ENCODE measurements at regions not wholly inside any gene's neighbourhood (a gene's known extent, or its start where the extent isn't known, plus 50 kb on each side); places are given as distances from the start of the nearest gene placed in this dataset.
"Not testable (repeated sequence)": the region's sequence is repeated elsewhere in the genome, so short reads cannot be mapped to it uniquely, and the experiment has no call there.

GRCh38 chr19:30255791-30256495 lies 116.2 kb upstream of the ZNF536 start:
- Histone ChIP-seq H3K36me3 (ENCODE audit: insufficient read depth, low read length) (no peaks in the 10 kb centered on the region), H3K9ac (ENCODE audit: low read length) (no peak overlapping the region), H3K27me3 (ENCODE audit: insufficient read depth, low read length) (no peaks in the 10 kb centered on the region; the same call in 1 of the 2 replicates), H2AFZ (ENCODE audit: low read length) (no peak overlapping the region), H3K27ac (ENCODE audit: low read depth, low read length, poor library complexity, severe bottlenecking) (no peak overlapping the region), H3K9me3 (ENCODE audit: low read length) (no peaks in the 10 kb centered on the region), H3K9me2 (ENCODE audit: low read depth, low read length) (no peaks in the 10 kb centered on the region), H3K4me2 (ENCODE audit: low read length) (no peak overlapping the region), H3K79me2 (ENCODE audit: insufficient read depth, low read length) (no peaks in the 10 kb centered on the region), H3K4me3 (ENCODE audit: low read depth, low read length, poor library complexity, severe bottlenecking) (no peak overlapping the region), H3K4me1 (ENCODE audit: insufficient read depth, low read length, severe bottlenecking) (no peaks in the 10 kb centered on the region), H3F3A (ENCODE audit: insufficient read depth, low read length) (no peaks in the 10 kb centered on the region), H4K20me1 (ENCODE audit: insufficient read depth, low read length) (no peaks in the 10 kb centered on the region)
- TF ChIP-seq EZH2 (IDR thresholded peaks at IDR 0.05; ENCODE audit: borderline replicate concordance, low read length) = no peak
- TF ChIP-seq CTCF (IDR thresholded peaks at IDR 0.05; ENCODE audit: low read length) = no peak

- no peaks in the 10 kb centered on the region for H3K9me2 ChIP-seq (ENCODE audit: low read depth, low read length)
- H3K36me3 ChIP-seq (ENCODE audit: insufficient read depth, low read length) = no peaks in the 10 kb centered on the region
- TF ChIP-seq CTCF (IDR thresholded peaks at IDR 0.05; ENCODE audit: low read length) (no peak), EZH2 (IDR thresholded peaks at IDR 0.05; ENCODE audit: borderline replicate concordance, low read length) (no peak)
Observed at GRCh38 chr19:30256496-30256850, 115.7 kb upstream of the ZNF536 start.

GRCh38 chr19:30263830-30264381 lies 108.3 kb upstream of the ZNF536 start:
- Histone ChIP-seq H3F3A (ENCODE audit: insufficient read depth, low read length) (no peaks in the 10 kb centered on the region), H2AFZ (ENCODE audit: low read length) (no peak overlapping the region), H3K4me2 (ENCODE audit: low read length) (no peak overlapping the region), H3K4me1 (ENCODE audit: insufficient read depth, low read length, severe bottlenecking) (no peaks in the 10 kb centered on the region), H3K36me3 (ENCODE audit: insufficient read depth, low read length) (no peaks in the 10 kb centered on the region), H4K20me1 (ENCODE audit: insufficient read depth, low read length) (no peaks in the 10 kb centered on the region), H3K4me3 (ENCODE audit: low read depth, low read length, poor library complexity, severe bottlenecking) (no peak overlapping the region), H3K9me2 (ENCODE audit: low read depth, low read length) (no peaks in the 10 kb centered on the region), H3K9ac (ENCODE audit: low read length) (no peak overlapping the region), H3K27me3 (ENCODE audit: insufficient read depth, low read length) (no peaks in the 10 kb centered on the region), H3K79me2 (ENCODE audit: insufficient read depth, low read length) (no peaks in the 10 kb centered on the region), H3K27ac (ENCODE audit: low read depth, low read length, poor library complexity, severe bottlenecking) (no peak overlapping the region), H3K9me3 (ENCODE audit: low read length) (no peaks in the 10 kb centered on the region)
- TF ChIP-seq CTCF (IDR thresholded peaks at IDR 0.05; ENCODE audit: low read length) (no peak), EZH2 (IDR thresholded peaks at IDR 0.05; ENCODE audit: borderline replicate concordance, low read length) (no peak)

More at GRCh38 chr19:30256496-30256850, 115.7 kb upstream of the ZNF536 start:
- Histone ChIP-seq H3K27me3 (ENCODE audit: insufficient read depth, low read length) (no peaks in the 10 kb centered on the region; the same call in 1 of the 2 replicates), H2AFZ (ENCODE audit: low read length) (no peak overlapping the region), H3K4me3 (ENCODE audit: low read depth, low read length, poor library complexity, severe bottlenecking) (no peak overlapping the region), H3K27ac (ENCODE audit: low read depth, low read length, poor library complexity, severe bottlenecking) (no peak overlapping the region), H4K20me1 (ENCODE audit: insufficient read depth, low read length) (no peaks in the 10 kb centered on the region), H3K9ac (ENCODE audit: low read length) (no peak overlapping the region), H3K4me2 (ENCODE audit: low read length) (no peak overlapping the region), H3K79me2 (ENCODE audit: insufficient read depth, low read length) (no peaks in the 10 kb centered on the region), H3F3A (ENCODE audit: insufficient read depth, low read length) (no peaks in the 10 kb centered on the region), H3K9me3 (ENCODE audit: low read length) (no peaks in the 10 kb centered on the region), H3K4me1 (ENCODE audit: insufficient read depth, low read length, severe bottlenecking) (no peaks in the 10 kb centered on the region)

GRCh38 chr19:30265918-30266317 lies 106.3 kb upstream of the ZNF536 start:
- H3K27ac ChIP-seq (ENCODE audit: low read depth, low read length, poor library complexity, severe bottlenecking); H3K9me3 ChIP-seq (ENCODE audit: low read length); H3K4me1 ChIP-seq (ENCODE audit: insufficient read depth, low read length, severe bottlenecking); H3K4me3 ChIP-seq (ENCODE audit: low read depth, low read length, poor library complexity, severe bottlenecking); H3K9ac ChIP-seq (ENCODE audit: low read length); H3K4me2 ChIP-seq (ENCODE audit: low read length); H3K9me2 ChIP-seq (ENCODE audit: low read depth, low read length); H3F3A ChIP-seq (ENCODE audit: insufficient read depth, low read length); H3K36me3 ChIP-seq (ENCODE audit: insufficient read depth, low read length); H3K27me3 ChIP-seq (ENCODE audit: insufficient read depth, low read length); H3K79me2 ChIP-seq (ENCODE audit: insufficient read depth, low read length); H2AFZ ChIP-seq (ENCODE audit: low read length); H4K20me1 ChIP-seq (ENCODE audit: insufficient read depth, low read length): not testable (repeated sequence)
